AG04449 (cell line): ENCODE measurements at regions not wholly inside any gene's neighbourhood (a gene's known extent, or its start where the extent isn't known, plus 50 kb on each side); places are given as distances from the start of the nearest gene placed in this dataset.

Experiments used
- CTCF ChIA-PET: fragments of 350-600 bp; formaldehyde crosslinking; extraction: SDS; loops from one replicate; lab custom pipeline; 2021; ENCODE audit warnings: antibody characterized with exemption; lab: Yijun Ruan, JAX
- POLR2A ChIA-PET: fragments of 400-600, 350-600 bp; formaldehyde crosslinking; extraction: SDS; loops from one replicate; lab custom pipeline; 2020; ENCODE audit warnings: antibody characterized with exemption, inconsistent platforms; lab: Yijun Ruan, JAX
- DNase-seq: peaks from one replicate; pipeline ENCODE4 v3.0.0-alpha.2; 2010; ENCODE audit warnings: low read depth, low spot score
- H3K4me3 ChIP-seq: 2 replicates; pipeline ENCODE4 v1.5.1; 2011; ENCODE audit warnings: low read depth, mild to moderate bottlenecking, control low read depth, low read length
- CTCF ChIP-seq: IDR thresholded peaks from one replicate; pipeline ENCODE4 v1.5.1; 2011; ENCODE audit warnings: mild to moderate bottlenecking, moderate library complexity, low read length, control low read depth, inconsistent platforms; ENCODE audit not compliant: insufficient read depth; ENCODE audit errors: missing control alignments

GRCh38 chr2:142545036-142545435 lies 332.4 kb upstream of the KYNU start:
- H3K4me3 ChIP-seq = no peak overlapping the region
- CTCF ChIA-PET = no interaction called here
- POLR2A ChIA-PET = no interaction called here
- TF ChIP-seq CTCF = no peak
- DNase-seq = no peak

GRCh38 chr2:142544173-142544572 lies 333.3 kb upstream of the KYNU start:
- ChIA-PET CTCF (no interaction called here), POLR2A (no interaction called here)
- no peak for DNase-seq
- no peak for TF ChIP-seq CTCF
- no peak overlapping the region for H3K4me3 ChIP-seq

- DNase-seq = no peak
- CTCF ChIA-PET = no interaction called here
- TF ChIP-seq CTCF = no peak
- POLR2A ChIA-PET = no interaction called here
- no peak overlapping the region for H3K4me3 ChIP-seq
These were observed 335.0 kb upstream of the KYNU start for GRCh38 chr2:142542431-142542910.

GRCh38 chr2:142536966-142537365 lies 340.5 kb upstream of the KYNU start:
- TF ChIP-seq CTCF = no peak
- CTCF ChIA-PET = no interaction called here
- POLR2A ChIA-PET = no interaction called here
- no peak overlapping the region for H3K4me3 ChIP-seq
- DNase-seq = no peak

- POLR2A ChIA-PET = no interaction called here
- DNase-seq = no peak
- CTCF ChIA-PET = no interaction called here
- TF ChIP-seq CTCF = no peak
- no peak overlapping the region for H3K4me3 ChIP-seq
These were observed 341.0 kb upstream of the KYNU start for GRCh38 chr2:142536492-142536891.

GRCh38 chr2:142535311-142535710 lies 342.2 kb upstream of the KYNU start:
- ChIA-PET POLR2A (no interaction called here), CTCF (no interaction called here)
- H3K4me3 ChIP-seq = no peak overlapping the region
- no peak for DNase-seq
- TF ChIP-seq CTCF = no peak

GRCh38 chr2:142533177-142533576 lies 344.3 kb upstream of the KYNU start:
- POLR2A ChIA-PET = no interaction called here

More at GRCh38 chr2:142533177-142533576, 344.3 kb upstream of the KYNU start:
- no peak for DNase-seq
- CTCF ChIA-PET = no interaction called here
- TF ChIP-seq CTCF = no peak
- no peak overlapping the region for H3K4me3 ChIP-seq
